GM19372 (cell line): ENCODE measurements at regions not wholly inside any gene's neighbourhood (a gene's known extent, or its start where the extent isn't known, plus 50 kb on each side); places are given as distances from the start of the nearest gene placed in this dataset.

Source experiments
- ATAC-seq: cut with Tn5 transposase; IDR thresholded peaks from one replicate; pipeline ENCODE4 v1.9.1; 2021; ENCODE audit warnings: mild to moderate bottlenecking, low read depth, moderate library complexity; ENCODE audit not compliant: unreplicated experiment

GRCh38 chr1:219478811-219479210 is 134.1 kb downstream of the ZC3H11B start:
- ATAC-seq: no peak

- no peak for ATAC-seq
These were observed 135.0 kb downstream of the ZC3H11B start for GRCh38 chr1:219477861-219478260.

- peak; percentile 34 for ATAC-seq
These were observed 136.2 kb downstream of the ZC3H11B start for GRCh38 chr1:219476716-219477115.

DNA sequence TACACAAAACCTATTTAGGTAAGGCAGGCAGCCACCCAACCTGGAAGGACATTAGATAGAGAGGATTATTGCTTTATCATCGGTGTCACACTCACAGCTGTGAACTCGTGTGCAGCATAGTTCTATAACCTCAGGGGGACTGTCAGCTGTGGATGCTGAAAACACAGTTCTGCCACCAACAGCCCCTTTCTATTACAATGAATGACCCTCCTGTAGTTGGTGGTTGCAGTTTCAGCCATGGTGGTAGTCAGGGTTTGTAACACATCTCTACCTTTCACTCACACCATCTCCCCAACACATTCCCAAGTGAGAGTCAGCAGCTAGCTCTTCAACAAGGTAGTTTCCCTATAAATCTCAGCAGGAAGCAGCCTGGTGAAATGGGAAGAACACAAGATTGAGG is 136.8 kb downstream of the ZC3H11B start:
- peak; percentile 70 for ATAC-seq

- no peak for ATAC-seq
These were observed 140.3 kb downstream of the ZC3H11B start for GRCh38 chr1:219472596-219472995.

DNA sequence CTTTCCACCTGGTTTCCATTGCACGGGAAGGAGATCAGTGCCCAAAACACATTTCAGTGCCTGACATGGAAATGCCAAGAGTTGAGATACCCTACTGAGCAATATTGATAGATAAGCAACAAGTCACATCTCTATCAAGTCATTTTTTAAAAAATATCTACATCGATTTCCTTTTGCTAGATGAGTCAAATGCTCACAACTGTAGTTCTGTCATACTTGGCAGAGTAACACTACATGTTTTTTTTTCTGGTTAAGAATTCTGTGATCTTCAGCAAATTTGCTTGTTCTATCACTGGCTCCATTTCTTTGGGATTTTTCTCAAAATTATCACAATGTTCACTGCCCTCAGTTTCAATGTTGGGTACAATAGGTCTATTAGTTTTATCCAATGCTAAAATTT is 145.4 kb downstream of the ZC3H11B start:
- ATAC-seq: no peak

- ATAC-seq: no peak
These were observed 146.1 kb downstream of the ZC3H11B start for GRCh38 chr1:219466766-219467165.

DNA sequence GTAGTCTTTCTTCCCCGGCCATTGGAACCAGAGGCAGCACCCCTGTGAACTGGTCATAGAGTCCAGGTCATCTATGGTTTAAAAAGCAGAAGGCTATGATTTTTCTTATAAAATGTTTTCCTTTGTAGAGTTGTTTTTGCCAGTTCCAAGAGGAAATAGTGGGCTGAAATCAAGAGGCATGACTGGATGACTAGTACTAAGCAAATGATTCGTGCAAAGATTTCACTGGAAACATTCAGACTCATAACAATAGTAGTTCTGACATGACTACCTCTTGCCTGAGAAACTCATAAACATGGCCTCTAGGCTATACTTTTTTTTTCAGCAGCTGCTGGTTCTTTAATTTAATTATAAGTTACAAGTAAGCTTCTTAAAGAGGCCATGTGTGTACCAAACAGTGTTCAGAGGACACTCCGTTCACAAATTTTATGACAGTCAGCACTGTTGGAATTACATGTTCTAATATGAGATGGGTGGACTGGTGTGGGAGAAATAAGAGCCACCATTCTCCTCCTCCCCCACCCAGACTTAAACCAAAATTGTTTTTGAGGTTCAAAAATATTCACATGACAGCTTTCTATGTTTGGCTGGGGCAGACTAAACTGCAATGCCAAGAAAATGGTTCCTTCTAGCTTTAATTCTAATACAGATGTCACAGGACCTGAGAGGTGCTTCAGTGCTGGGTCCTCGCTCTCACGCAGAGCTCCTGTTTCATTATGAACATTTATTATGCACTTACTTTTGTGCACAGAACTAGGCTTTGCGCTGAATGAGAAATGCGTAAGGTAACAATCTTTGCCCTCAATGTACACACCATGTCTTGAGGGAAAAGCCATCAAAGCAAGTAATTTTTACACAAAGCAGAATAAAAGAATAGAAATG is 147.5 kb downstream of the ZC3H11B start:
- ATAC-seq: peak; percentile 51

- ATAC-seq: no peak
These were observed 149.3 kb downstream of the ZC3H11B start for GRCh38 chr1:219463636-219464035.

GRCh38 chr1:219461981-219462400 is 150.9 kb downstream of the ZC3H11B start:
- no peak for ATAC-seq

GRCh38 chr1:219460896-219461815 is 151.7 kb downstream of the ZC3H11B start:
- peak; percentile 71 for ATAC-seq

GRCh38 chr1:219460081-219460895 is 152.6 kb downstream of the ZC3H11B start:
- no peak for ATAC-seq

GRCh38 chr1:219459351-219460080 is 153.4 kb downstream of the ZC3H11B start:
- ATAC-seq: no peak

GRCh38 chr1:219446288-219446687 is 166.6 kb downstream of the ZC3H11B start:
- no peak for ATAC-seq

- no peak for ATAC-seq
These were observed 167.0 kb downstream of the ZC3H11B start for GRCh38 chr1:219445864-219446263.

- no peak for ATAC-seq
These were observed 168.4 kb downstream of the ZC3H11B start for GRCh38 chr1:219444474-219444873.

GRCh38 chr1:219443763-219444162 is 169.1 kb downstream of the ZC3H11B start:
- ATAC-seq: no peak

- ATAC-seq: no peak
These were observed 170.3 kb downstream of the ZC3H11B start for GRCh38 chr1:219442611-219443061.

DNA sequence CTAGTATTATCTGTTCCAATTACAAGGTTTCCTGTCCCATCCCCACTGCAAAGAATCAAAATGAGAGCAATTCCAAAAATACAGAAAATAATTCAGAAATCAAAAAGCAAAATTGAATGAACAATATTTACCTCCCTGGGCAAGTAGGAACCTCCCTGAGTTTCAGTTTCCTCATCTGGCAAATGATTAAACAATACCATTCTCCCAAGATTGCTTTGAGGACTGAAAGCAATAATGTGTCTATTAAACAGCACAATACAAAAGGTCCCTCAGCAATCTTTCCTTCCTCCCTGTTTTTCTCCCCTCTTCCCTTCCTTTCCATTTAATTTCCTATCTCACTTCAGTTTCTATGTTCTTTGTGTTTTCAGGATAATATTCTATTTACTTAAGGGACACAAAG is 171.0 kb downstream of the ZC3H11B start:
- no peak for ATAC-seq

GRCh38 chr1:219439376-219439775 is 173.5 kb downstream of the ZC3H11B start:
- no peak for ATAC-seq
